Peyer's patch (tissue), 4 donors: ENCODE measurements at regions not wholly inside any gene's neighbourhood (a gene's known extent, or its start where the extent isn't known, plus 50 kb on each side); places are given as distances from the start of the nearest gene placed in this dataset.

Source experiments
- DNase-seq, 3 donors: peaks; one replicate each; pipeline ENCODE4 v3.0.0-alpha.2; 2017 to 2019
- H3K27ac ChIP-seq, 4 donors: fragments of 200-600 bp; sonication (generic); one replicate each; pipeline ENCODE4 v1.5.1; 2016 to 2019
- H3K27me3 ChIP-seq, 2 donors: fragments of 200-600 bp; sonication (generic); one replicate each; pipeline ENCODE4 v1.5.1; 2019
- H3K36me3 ChIP-seq, 3 donors: fragments of 200-600 bp; sonication (generic); one replicate each; pipeline ENCODE4 v1.5.1; 2016 to 2019
- H3K4me1 ChIP-seq, 4 donors: fragments of 200-600 bp; sonication (generic); one replicate each; pipeline ENCODE4 v1.5.1; 2016 to 2019
- H3K4me3 ChIP-seq, 4 donors: fragments of 200-600 bp; sonication (generic); 1 replicate in 3 of 4; 2 replicates in 1 of 4; pipeline ENCODE4 v1.5.1; 2016 to 2019; ENCODE audit warnings: mild to moderate bottlenecking in 1 of 4
- H3K9me3 ChIP-seq, 4 donors: fragments of 200-600 bp; sonication (generic); one replicate each; pipeline ENCODE4 v1.5.1; 2016 to 2019; ENCODE audit warnings: mild to moderate bottlenecking in 1 of 4
- CTCF ChIP-seq, 6 experiments: fragments of 450-650 bp in 4 of 6; fragments of 200-600 bp in 2 of 6; sonication (generic) in 1 of 6; IDR thresholded peaks; one replicate each; pipeline ENCODE4 v1.5.1; 2017 to 2019; ENCODE audit warnings: antibody characterized with exemption in 6 of 6, mild to moderate bottlenecking in 3 of 6, moderate library complexity in 1 of 6
- POLR2A ChIP-seq, 2 donors: fragments of 450-650 bp; IDR thresholded peaks; one replicate each; pipeline ENCODE4 v1.5.1; 2017; ENCODE audit warnings: antibody characterized with exemption in 2 of 2, mild to moderate bottlenecking in 2 of 2, moderate library complexity in 2 of 2

GRCh38 chr1:56146449-56146848, 432.9 kb downstream of the PLPP3 start:
- Histone ChIP-seq H3K27ac (peak overlapping the region in 1 of 4 donors; percentile 22), H3K4me3 (no peak overlapping the region), H3K36me3 (no peaks in the 10 kb centered on the region), H3K9me3 (no peaks in the 10 kb centered on the region), H3K4me1 (no peaks in the 10 kb centered on the region), H3K27me3 (no peaks in the 10 kb centered on the region)
- TF ChIP-seq CTCF (IDR thresholded peaks at IDR 0.05) = no peak
- TF ChIP-seq POLR2A (IDR thresholded peaks at IDR 0.05) = no peak
- DNase-seq = no peak

- DNase-seq = no peak
- Histone ChIP-seq H3K27ac (no peak overlapping the region), H3K4me3 (no peak overlapping the region), H3K36me3 (no peaks in the 10 kb centered on the region), H3K27me3 (no peaks in the 10 kb centered on the region), H3K4me1 (no peaks in the 10 kb centered on the region), H3K9me3 (no peaks in the 10 kb centered on the region)
- TF ChIP-seq CTCF (IDR thresholded peaks at IDR 0.05) (no peak), POLR2A (IDR thresholded peaks at IDR 0.05) (no peak)
Observed at GRCh38 chr1:56145581-56145980, 433.8 kb downstream of the PLPP3 start.

- no peaks in the 10 kb centered on the region for H3K4me1 ChIP-seq
- TF ChIP-seq CTCF (IDR thresholded peaks at IDR 0.05) (no peak), POLR2A (IDR thresholded peaks at IDR 0.05) (no peak)
- H3K4me3 ChIP-seq = no peak overlapping the region
- no peak for DNase-seq
- H3K27ac ChIP-seq = peak overlapping the region in 1 of 4 donors; percentile 7
- H3K27me3 ChIP-seq = no peaks in the 10 kb centered on the region
- H3K9me3 ChIP-seq = no peaks in the 10 kb centered on the region
- no peaks in the 10 kb centered on the region for H3K36me3 ChIP-seq
Observed at GRCh38 chr1:56142301-56142700, 437.1 kb downstream of the PLPP3 start.

- Histone ChIP-seq H3K27ac (no peak overlapping the region), H3K4me3 (no peak overlapping the region), H3K4me1 (no peaks in the 10 kb centered on the region), H3K9me3 (no peaks in the 10 kb centered on the region), H3K36me3 (no peaks in the 10 kb centered on the region), H3K27me3 (no peaks in the 10 kb centered on the region)
- DNase-seq = no peak
- TF ChIP-seq POLR2A (IDR thresholded peaks at IDR 0.05) = no peak
- no peak for TF ChIP-seq CTCF (IDR thresholded peaks at IDR 0.05)
Observed at GRCh38 chr1:56139836-56140235, 439.5 kb downstream of the PLPP3 start.

- Histone ChIP-seq H3K9me3 (no peaks in the 10 kb centered on the region), H3K27me3 (no peaks in the 10 kb centered on the region), H3K4me3 (no peak overlapping the region), H3K4me1 (no peaks in the 10 kb centered on the region), H3K27ac (no peak overlapping the region), H3K36me3 (no peaks in the 10 kb centered on the region)
- no peak for DNase-seq
- TF ChIP-seq CTCF (IDR thresholded peaks at IDR 0.05) = no peak
- TF ChIP-seq POLR2A (IDR thresholded peaks at IDR 0.05) = no peak
Observed at GRCh38 chr1:56137521-56138505, 441.6 kb downstream of the PLPP3 start.
